A673 (cell line): ENCODE measurements at regions not wholly inside any gene's neighbourhood (a gene's known extent, or its start where the extent isn't known, plus 50 kb on each side); places are given as distances from the start of the nearest gene placed in this dataset.

Experiments used
- BruUV-seq: library from RNA; stranded (reverse); fragments of 400-500 nt; replicated peaks from 2 replicates; lab custom pipeline; 2021; lab: Mats Ljungman, UMichigan
- CTCF ChIA-PET: fragments of 300-600 bp; sonication (Branson Sonifier 250); formaldehyde crosslinking; loops from one replicate; lab custom pipeline; 2022; ENCODE audit warnings: antibody characterized with exemption; lab: Charles Lee
- POLR2A ChIA-PET: fragments of 300-600 bp; sonication (Branson Sonifier 250); formaldehyde crosslinking; loops from one replicate; lab custom pipeline; 2022; ENCODE audit warnings: antibody characterized with exemption; ENCODE audit not compliant: low non-redundant PET; lab: Charles Lee
- DNase-seq: peaks from one replicate; pipeline ENCODE4 v3.0.0-alpha.2; 2015; ENCODE audit warnings: low spot score
- H3K27ac ChIP-seq: fragments of 200-600 bp; sonication (generic); 2 replicates; pipeline ENCODE4 v1.5.1; 2016; ENCODE audit warnings: mixed run types, low read depth, mild to moderate bottlenecking, mixed read lengths, antibody characterized with exemption, low read length; ENCODE audit not compliant: poor library complexity, severe bottlenecking
- H3K27me3 ChIP-seq: fragments of 200-600 bp; sonication (generic); replicated peaks from 2 replicates; pipeline ENCODE4 v1.6.1; 2017; ENCODE audit warnings: mixed run types, low read depth, mild to moderate bottlenecking, mixed read lengths, antibody characterized with exemption, low read length; ENCODE audit not compliant: insufficient read depth, poor library complexity
- H3K36me3 ChIP-seq: fragments of 200-600 bp; sonication (generic); 2 replicates; pipeline ENCODE4 v1.6.1; 2016; ENCODE audit warnings: mixed run types, mild to moderate bottlenecking, mixed read lengths, antibody characterized with exemption, low read length; ENCODE audit not compliant: insufficient read depth, poor library complexity, severe bottlenecking
- H3K4me1 ChIP-seq: fragments of 200-600 bp; sonication (generic); 2 replicates; pipeline ENCODE4 v1.6.1; 2017; ENCODE audit warnings: mixed run types, mild to moderate bottlenecking, mixed read lengths, antibody characterized with exemption, low read length; ENCODE audit not compliant: insufficient read depth, poor library complexity, severe bottlenecking
- H3K4me3 ChIP-seq: fragments of 200-600 bp; sonication (generic); 2 replicates; pipeline ENCODE4 v1.5.1; 2016; ENCODE audit warnings: low read depth, mixed run types, mild to moderate bottlenecking, mixed read lengths, low read length; ENCODE audit not compliant: poor library complexity, severe bottlenecking
- H3K9me3 ChIP-seq: fragments of 200-600 bp; sonication (generic); 2 replicates; pipeline ENCODE4 v1.6.1; 2016; ENCODE audit warnings: mixed run types, low read depth, mild to moderate bottlenecking, mixed read lengths, antibody characterized with exemption, low read length; ENCODE audit not compliant: poor library complexity, severe bottlenecking
- CTCF ChIP-seq: fragments of 300-800, 200-600 bp; sonication (generic); conservative IDR thresholded peaks from 2 replicates; pipeline ENCODE4 v1.5.1; 2017; ENCODE audit warnings: low read depth, mild to moderate bottlenecking, antibody characterized with exemption, low read length, moderate library complexity, mixed read lengths
- EZH2 ChIP-seq: fragments of 200-600 bp; sonication (generic); IDR thresholded peaks from 2 replicates; pipeline ENCODE4 v1.6.1; 2017; ENCODE audit warnings: borderline replicate concordance, low read depth, mild to moderate bottlenecking, mixed read lengths, antibody characterized with exemption, low read length; ENCODE audit not compliant: poor library complexity, severe bottlenecking
- intact Hi-C: fragments of 100-400 bp; cut with micrococcal nuclease; formaldehyde crosslinking; loops from one replicate; pipeline ENCODE4 v1.10.0; 2022; ENCODE audit not compliant: unreplicated experiment

GRCh38 chr19:32141840-32142511, 203.4 kb upstream of the ZNF507 start:
- TF ChIP-seq CTCF (no peak), EZH2 (no peak)
- Histone ChIP-seq H3K9me3 (peaks cover 4% of the 10 kb centered on the region), H3K4me3 (no peak overlapping the region), H3K27me3 (no peaks in the 10 kb centered on the region), H3K4me1 (no peaks in the 10 kb centered on the region), H3K36me3 (no peaks in the 10 kb centered on the region), H3K27ac (no peak overlapping the region)
- DNase-seq: no peak
- no TSS peak for BruUV-seq
- ChIA-PET POLR2A (no interaction called here), CTCF (no interaction called here)
- intact Hi-C loops: no loop called here

- Histone ChIP-seq H3K27ac (no peak overlapping the region), H3K4me1 (no peaks in the 10 kb centered on the region), H3K4me3 (no peak overlapping the region), H3K36me3 (no peaks in the 10 kb centered on the region), H3K27me3 (no peaks in the 10 kb centered on the region), H3K9me3 (peaks cover 8% of the 10 kb centered on the region)
- ChIA-PET POLR2A (no interaction called here), CTCF (no interaction called here)
- no peak for DNase-seq
- TF ChIP-seq CTCF (no peak), EZH2 (no peak)
- BruUV-seq: no TSS peak
- intact Hi-C loops: no loop called here
Observed at GRCh38 chr19:32146664-32147063, 198.7 kb upstream of the ZNF507 start.

GRCh38 chr19:32150605-32151004, 194.8 kb upstream of the ZNF507 start:
- no peak for DNase-seq
- POLR2A ChIA-PET: no interaction called here
- Histone ChIP-seq H3K4me1 (no peaks in the 10 kb centered on the region), H3K27me3 (no peaks in the 10 kb centered on the region), H3K4me3 (no peak overlapping the region), H3K27ac (no peak overlapping the region), H3K36me3 (no peaks in the 10 kb centered on the region), H3K9me3 (peaks cover 8% of the 10 kb centered on the region)
- CTCF ChIA-PET: no interaction called here
- intact Hi-C loops: no loop called here
- TF ChIP-seq CTCF: no peak
- no peak for TF ChIP-seq EZH2
- no TSS peak for BruUV-seq
